Retina (tissue), 1 donor: ENCODE measurements at regions not wholly inside any gene's neighbourhood (a gene's known extent, or its start where the extent isn't known, plus 50 kb on each side); places are given as distances from the start of the nearest gene placed in this dataset.

Experiments used
- DNase-seq: peaks from one replicate; pipeline ENCODE4 v3.0.0-alpha.2; 2016

DNA sequence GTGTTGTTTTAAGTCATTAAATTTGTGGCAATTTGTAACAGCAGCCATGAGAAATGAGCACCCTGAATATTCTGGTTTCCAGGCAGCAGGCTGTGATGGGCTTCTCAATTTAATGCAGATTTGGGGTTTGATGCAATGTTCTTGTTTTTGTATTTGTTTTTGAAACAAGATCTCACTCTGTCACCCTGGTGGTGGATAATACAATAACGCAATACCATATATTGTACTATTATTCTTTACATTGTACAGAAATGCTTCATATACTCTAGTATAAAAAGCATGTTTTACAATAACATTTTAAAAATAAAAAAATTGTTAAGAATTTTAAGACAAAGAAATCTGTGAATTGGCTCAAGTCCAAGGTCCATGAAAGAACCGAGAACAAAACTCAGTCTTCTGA, 129.1 kb downstream of the USP46 start:
- no peak for DNase-seq

- DNase-seq, result no peak
Measured at GRCh38 chr4:52535793-52536192, 123.3 kb downstream of the USP46 start.
